WTC11 (cell line): ENCODE measurements at regions not wholly inside any gene's neighbourhood (a gene's known extent, or its start where the extent isn't known, plus 50 kb on each side); places are given as distances from the start of the nearest gene placed in this dataset.
"Not testable (repeated sequence)": the region's sequence is repeated elsewhere in the genome, so short reads cannot be mapped to it uniquely, and the experiment has no call there.

ENCODE experiments used
- ATAC-seq: fragments of 200-7000 bp; cut with Tn5 transposase; 2 replicates; pipeline ENCODE4 v1.10.0; 2021; ENCODE audit warnings: mild to moderate bottlenecking, moderate library complexity
- CTCF ChIA-PET: fragments of 300-600 bp; sonication (Branson Sonifier 250); formaldehyde crosslinking; loops from one replicate; lab custom pipeline; 2021; ENCODE audit warnings: antibody characterized with exemption; lab: Charles Lee
- POLR2A ChIA-PET: fragments of 350-600 bp; sonication (Branson Sonifier 250); formaldehyde crosslinking; loops from one replicate; lab custom pipeline; 2021; ENCODE audit warnings: antibody characterized with exemption; lab: Charles Lee
- DNase-seq: peaks from one replicate; pipeline ENCODE4 v3.0.0; 2021; ENCODE audit warnings: low spot score
- H3K27ac Mint-ChIP-seq: 2 replicates; pipeline ENCODE4 v1.8.0; 2021; ENCODE audit warnings: mixed read lengths
- H3K27me3 Mint-ChIP-seq: 2 replicates; pipeline ENCODE4 v1.8.0; 2021; ENCODE audit warnings: low read depth, mild to moderate bottlenecking, moderate library complexity, mixed read lengths
- H3K36me3 Mint-ChIP-seq: 2 replicates; pipeline ENCODE4 v1.8.0; 2021; ENCODE audit warnings: mixed read lengths
- H3K4me1 Mint-ChIP-seq: 2 replicates; pipeline ENCODE4 v1.8.0; 2022; ENCODE audit warnings: mixed read lengths
- H3K4me3 Mint-ChIP-seq: 2 replicates; pipeline ENCODE4 v1.8.0; 2021; ENCODE audit warnings: mild to moderate bottlenecking, moderate library complexity, mixed read lengths
- H3K9me3 Mint-ChIP-seq: 2 replicates; pipeline ENCODE4 v1.8.0; 2021; ENCODE audit warnings: mixed read lengths
- ATF1 ChIP-seq: sonication (generic); formaldehyde crosslinking; IDR thresholded peaks from 2 replicates; pipeline ENCODE4 v1.8.1; 2023; ENCODE audit warnings: mild to moderate bottlenecking, moderate library complexity, missing genetic modification reagents
- CREM ChIP-seq: sonication (generic); formaldehyde crosslinking; IDR thresholded peaks from 2 replicates; pipeline ENCODE4 v1.8.1; 2022; ENCODE audit warnings: mild to moderate bottlenecking, missing genetic modification reagents, moderate library complexity
- ETV6 ChIP-seq: sonication (generic); formaldehyde crosslinking; IDR thresholded peaks from 2 replicates; pipeline ENCODE4 v1.8.1; 2022; ENCODE audit warnings: mild to moderate bottlenecking, missing genetic modification reagents
- FOXJ3 ChIP-seq: sonication (generic); formaldehyde crosslinking; IDR thresholded peaks from 2 replicates; pipeline ENCODE4 v1.9.0; 2021; ENCODE audit warnings: missing genetic modification reagents, mild to moderate bottlenecking, borderline replicate concordance
- FOXK1 ChIP-seq: sonication (generic); formaldehyde crosslinking; IDR thresholded peaks from 2 replicates; pipeline ENCODE4 v1.8.0; 2022; ENCODE audit warnings: mild to moderate bottlenecking, moderate library complexity, missing genetic modification reagents
- GTF2I ChIP-seq: fragments of 250-450 bp; sonication (Bioruptor Pico); conservative IDR thresholded peaks from 2 replicates; pipeline ENCODE4 v1.4.0; 2021; ENCODE audit warnings: mild to moderate bottlenecking
- NFATC4 ChIP-seq: fragments of 250-450 bp; sonication (Bioruptor Pico); IDR thresholded peaks from 2 replicates; pipeline ENCODE4 v1.9.0; 2021; ENCODE audit warnings: mild to moderate bottlenecking
- NFE2L1 ChIP-seq: sonication (generic); formaldehyde crosslinking; IDR thresholded peaks from 2 replicates; pipeline ENCODE4 v1.8.1; 2023; ENCODE audit warnings: missing genetic modification reagents
- RELA ChIP-seq: sonication (generic); formaldehyde crosslinking; IDR thresholded peaks from 2 replicates; pipeline ENCODE4 v1.8.1; 2022; ENCODE audit warnings: missing genetic modification reagents, mild to moderate bottlenecking, borderline replicate concordance
- SP1 ChIP-seq: sonication (generic); formaldehyde crosslinking; conservative IDR thresholded peaks from 2 replicates; pipeline ENCODE4 v1.8.1; 2022; ENCODE audit warnings: missing genetic modification reagents
- TF ChIP-seq, protein P1 (sequence below): sonication (generic); formaldehyde crosslinking; IDR thresholded peaks from 2 replicates; pipeline ENCODE4 v1.8.1; 2022; ENCODE audit warnings: low read depth, mild to moderate bottlenecking, moderate library complexity, missing genetic modification reagents, borderline replicate concordance
- TF ChIP-seq, protein P2 (sequence below): sonication (generic); formaldehyde crosslinking; IDR thresholded peaks from 2 replicates; pipeline ENCODE4 v1.8.1; 2023; ENCODE audit warnings: mild to moderate bottlenecking, missing genetic modification reagents
- TF ChIP-seq, protein P3 (sequence below): fragments of 250-450 bp; sonication (Bioruptor Pico); IDR thresholded peaks from 2 replicates; pipeline ENCODE4 v1.8.0; 2021; ENCODE audit warnings: mild to moderate bottlenecking
- TF ChIP-seq, protein P4 (sequence below): sonication (generic); formaldehyde crosslinking; IDR thresholded peaks from 2 replicates; pipeline ENCODE4 v1.8.1; 2023; ENCODE audit warnings: mild to moderate bottlenecking, missing genetic modification reagents, moderate library complexity
- TF ChIP-seq, protein P5 (sequence below): sonication (generic); formaldehyde crosslinking; IDR thresholded peaks from 2 replicates; pipeline ENCODE4 v1.8.1; 2023; ENCODE audit warnings: mild to moderate bottlenecking, missing genetic modification reagents
- TF ChIP-seq, protein P6 (sequence below): sonication (generic); formaldehyde crosslinking; IDR thresholded peaks from 2 replicates; pipeline ENCODE4 v1.8.1; 2022; ENCODE audit warnings: mild to moderate bottlenecking, missing genetic modification reagents, moderate library complexity, borderline replicate concordance

DNA sequence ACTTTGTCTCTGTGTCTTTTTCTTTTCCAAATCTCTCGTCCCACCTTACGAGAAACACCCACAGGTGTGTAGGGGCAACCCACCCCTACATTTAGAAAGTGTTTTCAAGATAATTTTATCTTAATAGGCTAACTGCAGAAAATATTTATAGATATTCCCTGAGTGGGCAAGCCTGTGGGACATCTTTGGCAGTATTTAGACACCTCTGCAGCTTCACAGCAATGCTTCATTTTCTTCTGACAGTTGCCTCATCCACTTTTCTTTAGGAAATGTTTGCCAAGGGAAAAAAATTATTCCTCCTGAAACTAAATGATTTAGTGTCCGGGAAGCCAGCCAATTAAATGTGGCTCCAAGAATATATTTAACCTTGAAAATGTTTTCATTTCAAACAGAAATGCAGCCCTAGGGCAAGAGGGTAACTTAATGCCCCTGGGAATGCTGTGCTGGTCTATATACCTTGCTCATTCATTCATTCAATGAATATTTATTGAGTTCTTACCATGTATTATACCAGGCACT lies 290.4 kb downstream of the ABCC12 start (continued):
- TF ChIP-seq, protein P1, sequence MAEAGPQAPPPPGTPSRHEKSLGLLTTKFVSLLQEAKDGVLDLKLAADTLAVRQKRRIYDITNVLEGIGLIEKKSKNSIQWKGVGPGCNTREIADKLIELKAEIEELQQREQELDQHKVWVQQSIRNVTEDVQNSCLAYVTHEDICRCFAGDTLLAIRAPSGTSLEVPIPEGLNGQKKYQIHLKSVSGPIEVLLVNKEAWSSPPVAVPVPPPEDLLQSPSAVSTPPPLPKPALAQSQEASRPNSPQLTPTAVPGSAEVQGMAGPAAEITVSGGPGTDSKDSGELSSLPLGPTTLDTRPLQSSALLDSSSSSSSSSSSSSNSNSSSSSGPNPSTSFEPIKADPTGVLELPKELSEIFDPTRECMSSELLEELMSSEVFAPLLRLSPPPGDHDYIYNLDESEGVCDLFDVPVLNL (CRISPR knock-in tag) = no peak
- TF ChIP-seq, protein P2, sequence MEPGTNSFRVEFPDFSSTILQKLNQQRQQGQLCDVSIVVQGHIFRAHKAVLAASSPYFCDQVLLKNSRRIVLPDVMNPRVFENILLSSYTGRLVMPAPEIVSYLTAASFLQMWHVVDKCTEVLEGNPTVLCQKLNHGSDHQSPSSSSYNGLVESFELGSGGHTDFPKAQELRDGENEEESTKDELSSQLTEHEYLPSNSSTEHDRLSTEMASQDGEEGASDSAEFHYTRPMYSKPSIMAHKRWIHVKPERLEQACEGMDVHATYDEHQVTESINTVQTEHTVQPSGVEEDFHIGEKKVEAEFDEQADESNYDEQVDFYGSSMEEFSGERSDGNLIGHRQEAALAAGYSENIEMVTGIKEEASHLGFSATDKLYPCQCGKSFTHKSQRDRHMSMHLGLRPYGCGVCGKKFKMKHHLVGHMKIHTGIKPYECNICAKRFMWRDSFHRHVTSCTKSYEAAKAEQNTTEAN (CRISPR knock-in tag) = no peak
- TF ChIP-seq, protein P3, sequence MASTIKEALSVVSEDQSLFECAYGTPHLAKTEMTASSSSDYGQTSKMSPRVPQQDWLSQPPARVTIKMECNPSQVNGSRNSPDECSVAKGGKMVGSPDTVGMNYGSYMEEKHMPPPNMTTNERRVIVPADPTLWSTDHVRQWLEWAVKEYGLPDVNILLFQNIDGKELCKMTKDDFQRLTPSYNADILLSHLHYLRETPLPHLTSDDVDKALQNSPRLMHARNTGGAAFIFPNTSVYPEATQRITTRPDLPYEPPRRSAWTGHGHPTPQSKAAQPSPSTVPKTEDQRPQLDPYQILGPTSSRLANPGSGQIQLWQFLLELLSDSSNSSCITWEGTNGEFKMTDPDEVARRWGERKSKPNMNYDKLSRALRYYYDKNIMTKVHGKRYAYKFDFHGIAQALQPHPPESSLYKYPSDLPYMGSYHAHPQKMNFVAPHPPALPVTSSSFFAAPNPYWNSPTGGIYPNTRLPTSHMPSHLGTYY (CRISPR knock-in tag) = no peak
- TF ChIP-seq FOXK1 (CRISPR knock-in tag) = no peak
- TF ChIP-seq FOXJ3 = no peak
- no peak for TF ChIP-seq ATF1 (CRISPR knock-in tag)
- TF ChIP-seq, protein P4, sequence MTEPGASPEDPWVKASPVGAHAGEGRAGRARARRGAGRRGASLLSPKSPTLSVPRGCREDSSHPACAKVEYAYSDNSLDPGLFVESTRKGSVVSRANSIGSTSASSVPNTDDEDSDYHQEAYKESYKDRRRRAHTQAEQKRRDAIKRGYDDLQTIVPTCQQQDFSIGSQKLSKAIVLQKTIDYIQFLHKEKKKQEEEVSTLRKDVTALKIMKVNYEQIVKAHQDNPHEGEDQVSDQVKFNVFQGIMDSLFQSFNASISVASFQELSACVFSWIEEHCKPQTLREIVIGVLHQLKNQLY (CRISPR knock-in tag) = no peak
- TF ChIP-seq, protein P5, sequence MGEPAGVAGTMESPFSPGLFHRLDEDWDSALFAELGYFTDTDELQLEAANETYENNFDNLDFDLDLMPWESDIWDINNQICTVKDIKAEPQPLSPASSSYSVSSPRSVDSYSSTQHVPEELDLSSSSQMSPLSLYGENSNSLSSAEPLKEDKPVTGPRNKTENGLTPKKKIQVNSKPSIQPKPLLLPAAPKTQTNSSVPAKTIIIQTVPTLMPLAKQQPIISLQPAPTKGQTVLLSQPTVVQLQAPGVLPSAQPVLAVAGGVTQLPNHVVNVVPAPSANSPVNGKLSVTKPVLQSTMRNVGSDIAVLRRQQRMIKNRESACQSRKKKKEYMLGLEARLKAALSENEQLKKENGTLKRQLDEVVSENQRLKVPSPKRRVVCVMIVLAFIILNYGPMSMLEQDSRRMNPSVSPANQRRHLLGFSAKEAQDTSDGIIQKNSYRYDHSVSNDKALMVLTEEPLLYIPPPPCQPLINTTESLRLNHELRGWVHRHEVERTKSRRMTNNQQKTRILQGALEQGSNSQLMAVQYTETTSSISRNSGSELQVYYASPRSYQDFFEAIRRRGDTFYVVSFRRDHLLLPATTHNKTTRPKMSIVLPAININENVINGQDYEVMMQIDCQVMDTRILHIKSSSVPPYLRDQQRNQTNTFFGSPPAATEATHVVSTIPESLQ (CRISPR knock-in tag) = no peak
- no peak for TF ChIP-seq ETV6 (CRISPR knock-in tag)

DNA sequence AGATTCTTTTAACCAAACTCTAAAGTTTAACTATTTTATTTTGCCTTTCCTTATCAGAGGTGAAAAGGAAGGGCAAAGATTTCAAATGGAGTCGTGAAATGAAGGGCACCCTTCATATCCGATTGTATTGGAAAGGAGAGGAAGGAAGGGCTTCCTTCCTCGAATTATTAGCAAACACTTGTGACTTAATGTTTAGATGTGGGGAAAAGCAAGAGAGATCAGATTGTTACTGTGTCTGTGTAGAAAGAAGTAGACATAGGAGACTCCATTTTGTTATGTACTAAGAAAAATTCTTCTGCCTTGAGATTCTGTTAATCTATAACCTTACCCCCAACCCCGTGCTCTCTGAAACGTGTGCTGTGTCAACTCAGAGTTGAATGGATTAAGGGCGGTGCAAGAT lies 291.5 kb downstream of the ABCC12 start:
- H3K36me3 Mint-ChIP-seq, ATAC-seq, CTCF ChIA-PET, H3K27ac Mint-ChIP-seq, POLR2A ChIA-PET, H3K4me3 Mint-ChIP-seq, DNase-seq: not testable (repeated sequence)
- Mint-ChIP-seq H3K9me3 (peaks cover 19% of the 10 kb centered on the region), H3K27me3 (peaks cover 15% of the 10 kb centered on the region), H3K4me1 (peaks cover 26% of the 10 kb centered on the region)

DNA sequence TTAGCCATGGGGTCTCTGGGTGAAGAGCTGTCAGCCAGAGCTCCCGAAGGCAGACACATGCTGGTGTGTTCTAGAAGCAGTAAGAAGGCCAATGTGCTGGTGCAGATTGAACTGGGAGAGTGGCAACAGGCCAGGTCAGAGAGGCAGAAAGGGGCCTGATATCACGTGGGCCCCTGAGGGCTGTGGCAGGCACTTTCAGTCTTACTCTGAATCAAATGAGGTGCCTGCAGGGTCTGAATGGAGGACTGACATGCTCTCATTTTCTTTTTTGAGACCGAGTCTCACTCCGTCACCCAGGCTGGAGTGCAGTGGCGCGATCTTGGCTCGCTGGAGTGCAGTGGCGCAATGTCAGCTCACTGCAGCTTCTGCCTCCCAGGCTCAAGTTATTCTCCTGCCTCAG lies 293.8 kb downstream of the ABCC12 start:
- ChIA-PET CTCF (no interaction called here), POLR2A (no interaction called here)
- DNase-seq = no peak

More for the DNA sequence above, 293.8 kb downstream of the ABCC12 start:
- Mint-ChIP-seq H3K36me3 (no peaks in the 10 kb centered on the region), H3K4me1 (peaks cover 26% of the 10 kb centered on the region), H3K9me3 (peaks cover 6% of the 10 kb centered on the region), H3K4me3 (no peak overlapping the region), H3K27ac (no peak overlapping the region), H3K27me3 (peaks cover 15% of the 10 kb centered on the region)
- TF ChIP-seq CREM (CRISPR knock-in tag) (no peak), SP1 (CRISPR knock-in tag) (no peak), GTF2I (no peak), NFATC4 (CRISPR knock-in tag) (no peak), NFE2L1 (CRISPR knock-in tag) (no peak), RELA (CRISPR knock-in tag) (no peak)
- TF ChIP-seq, protein P6, sequence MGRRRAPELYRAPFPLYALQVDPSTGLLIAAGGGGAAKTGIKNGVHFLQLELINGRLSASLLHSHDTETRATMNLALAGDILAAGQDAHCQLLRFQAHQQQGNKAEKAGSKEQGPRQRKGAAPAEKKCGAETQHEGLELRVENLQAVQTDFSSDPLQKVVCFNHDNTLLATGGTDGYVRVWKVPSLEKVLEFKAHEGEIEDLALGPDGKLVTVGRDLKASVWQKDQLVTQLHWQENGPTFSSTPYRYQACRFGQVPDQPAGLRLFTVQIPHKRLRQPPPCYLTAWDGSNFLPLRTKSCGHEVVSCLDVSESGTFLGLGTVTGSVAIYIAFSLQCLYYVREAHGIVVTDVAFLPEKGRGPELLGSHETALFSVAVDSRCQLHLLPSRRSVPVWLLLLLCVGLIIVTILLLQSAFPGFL (CRISPR knock-in tag) = no peak
- ATAC-seq = no peak
